Breast epithelium (tissue), 4 donors: ENCODE measurements at regions not wholly inside any gene's neighbourhood (a gene's known extent, or its start where the extent isn't known, plus 50 kb on each side); places are given as distances from the start of the nearest gene placed in this dataset.
"Not testable (repeated sequence)": the region's sequence is repeated elsewhere in the genome, so short reads cannot be mapped to it uniquely, and the experiment has no call there.

Experiments used
- DNase-seq, 2 donors: peaks; one replicate each; pipeline ENCODE4 v3.0.0-alpha.2; 2019; ENCODE audit warnings: low spot score in 2 of 2
- H3K27ac ChIP-seq, 2 donors: fragments of 200-600 bp; sonication (generic) in 1 of 2; one replicate each; pipeline ENCODE4 v1.5.1; 2016 to 2019; ENCODE audit warnings: mild to moderate bottlenecking in 1 of 2
- H3K27me3 ChIP-seq, 2 donors: fragments of 200-600 bp; sonication (generic) in 1 of 2; one replicate each; pipeline versions ENCODE4 v1.5.1 to v1.6.0; 2017 to 2019; ENCODE audit warnings: control low read depth in 1 of 2, mild to moderate bottlenecking in 1 of 2
- H3K36me3 ChIP-seq: fragments of 200-600 bp; one replicate; pipeline ENCODE4 v1.5.1; 2019
- H3K4me1 ChIP-seq, 2 donors: fragments of 200-600 bp; sonication (generic); one replicate each; pipeline ENCODE4 v1.5.1; 2016 to 2019; ENCODE audit warnings: control low read depth in 1 of 2
- H3K4me3 ChIP-seq, 3 donors: fragments of 200-600 bp; sonication (generic); 1 replicate in 2 of 3; 2 replicates in 1 of 3; pipeline ENCODE4 v1.5.1; 2016 to 2019; ENCODE audit warnings: mild to moderate bottlenecking in 3 of 3, moderate library complexity in 2 of 3
- H3K9me3 ChIP-seq, 2 donors: fragments of 200-600 bp; sonication (generic) in 1 of 2; one replicate each; pipeline ENCODE4 v1.5.1; 2016 to 2019; ENCODE audit warnings: control low read depth in 1 of 2
- POLR2A ChIP-seq: fragments of 450-650 bp; IDR thresholded peaks from one replicate; pipeline ENCODE4 v1.6.1; 2016; ENCODE audit warnings: antibody characterized with exemption, mild to moderate bottlenecking, moderate library complexity
- POLR2AphosphoS5 ChIP-seq, 3 donors: sonication (generic); formaldehyde crosslinking; IDR thresholded peaks; one replicate each; pipeline ENCODE4 v1.6.1; 2017; ENCODE audit warnings: antibody characterized with exemption in 3 of 3
- intact Hi-C: fragments of 100-400 bp; cut with DNase I; formaldehyde crosslinking; loops from one replicate; pipeline ENCODE4 v1.15.1; 2023; ENCODE audit warnings: low total_unique reads
- TF ChIP-seq, protein P1 (sequence below), 3 donors: fragments of 450-650 bp; IDR thresholded peaks; one replicate each; pipeline ENCODE4 v1.5.1; 2016 to 2017; ENCODE audit warnings: antibody characterized with exemption in 3 of 3, mild to moderate bottlenecking in 3 of 3, moderate library complexity in 3 of 3

DNA sequence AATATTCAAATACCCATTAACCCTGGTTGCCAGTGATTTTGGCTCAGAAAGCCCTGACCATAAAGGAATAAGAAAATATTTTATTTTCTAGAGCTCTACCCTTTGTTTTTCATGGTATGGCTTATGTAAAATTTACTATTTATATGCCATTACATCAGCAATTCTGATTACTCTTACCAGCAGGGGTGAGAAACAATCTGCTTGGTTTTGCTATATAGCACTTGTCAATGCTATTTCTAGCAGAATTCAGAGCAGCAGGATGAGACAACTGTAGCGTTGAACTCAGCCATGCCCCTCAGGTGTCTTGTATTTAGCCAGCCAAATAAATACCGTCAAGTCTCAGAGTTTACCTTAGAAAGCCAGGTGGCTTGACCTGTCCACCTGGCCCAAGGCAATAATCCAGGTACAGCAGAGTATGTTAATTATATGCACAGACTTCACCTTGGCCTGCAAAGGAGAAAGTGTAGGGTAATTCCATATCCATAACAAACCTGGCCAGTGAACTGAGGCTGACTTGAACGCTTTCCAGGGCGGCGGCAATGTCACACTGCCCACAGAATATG is 1303.5 kb downstream of the RAPGEF2 start:
- no peaks in the 10 kb centered on the region for H3K4me1 ChIP-seq
- no peak overlapping the region for H3K27ac ChIP-seq
- intact Hi-C loops, result no loop called here
- no peak for TF ChIP-seq POLR2A
- TF ChIP-seq, protein P1, sequence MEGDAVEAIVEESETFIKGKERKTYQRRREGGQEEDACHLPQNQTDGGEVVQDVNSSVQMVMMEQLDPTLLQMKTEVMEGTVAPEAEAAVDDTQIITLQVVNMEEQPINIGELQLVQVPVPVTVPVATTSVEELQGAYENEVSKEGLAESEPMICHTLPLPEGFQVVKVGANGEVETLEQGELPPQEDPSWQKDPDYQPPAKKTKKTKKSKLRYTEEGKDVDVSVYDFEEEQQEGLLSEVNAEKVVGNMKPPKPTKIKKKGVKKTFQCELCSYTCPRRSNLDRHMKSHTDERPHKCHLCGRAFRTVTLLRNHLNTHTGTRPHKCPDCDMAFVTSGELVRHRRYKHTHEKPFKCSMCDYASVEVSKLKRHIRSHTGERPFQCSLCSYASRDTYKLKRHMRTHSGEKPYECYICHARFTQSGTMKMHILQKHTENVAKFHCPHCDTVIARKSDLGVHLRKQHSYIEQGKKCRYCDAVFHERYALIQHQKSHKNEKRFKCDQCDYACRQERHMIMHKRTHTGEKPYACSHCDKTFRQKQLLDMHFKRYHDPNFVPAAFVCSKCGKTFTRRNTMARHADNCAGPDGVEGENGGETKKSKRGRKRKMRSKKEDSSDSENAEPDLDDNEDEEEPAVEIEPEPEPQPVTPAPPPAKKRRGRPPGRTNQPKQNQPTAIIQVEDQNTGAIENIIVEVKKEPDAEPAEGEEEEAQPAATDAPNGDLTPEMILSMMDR (IDR thresholded peaks at IDR 0.05), result no peak
- no peak for TF ChIP-seq POLR2AphosphoS5 (IDR thresholded peaks at IDR 0.05)
- no peaks in the 10 kb centered on the region for H3K36me3 ChIP-seq
- no peaks in the 10 kb centered on the region for H3K9me3 ChIP-seq
- H3K4me3 ChIP-seq, result no peak overlapping the region
- DNase-seq, result no peak
- H3K27me3 ChIP-seq, result no peaks in the 10 kb centered on the region

- no peaks in the 10 kb centered on the region for H3K9me3 ChIP-seq
- H3K27ac ChIP-seq, result no peak overlapping the region
- intact Hi-C loops, result no loop called here
- TF ChIP-seq POLR2A, result no peak
- no peak for TF ChIP-seq POLR2AphosphoS5 (IDR thresholded peaks at IDR 0.05)
- TF ChIP-seq, protein P1 (IDR thresholded peaks at IDR 0.05), result no peak
- H3K4me3 ChIP-seq, result no peak overlapping the region
- H3K4me1 ChIP-seq, result no peaks in the 10 kb centered on the region
- DNase-seq, result no peak
- no peaks in the 10 kb centered on the region for H3K27me3 ChIP-seq
- no peaks in the 10 kb centered on the region for H3K36me3 ChIP-seq
Observed at GRCh38 chr4:160414496-160414895, 1311.6 kb downstream of the RAPGEF2 start.

DNA sequence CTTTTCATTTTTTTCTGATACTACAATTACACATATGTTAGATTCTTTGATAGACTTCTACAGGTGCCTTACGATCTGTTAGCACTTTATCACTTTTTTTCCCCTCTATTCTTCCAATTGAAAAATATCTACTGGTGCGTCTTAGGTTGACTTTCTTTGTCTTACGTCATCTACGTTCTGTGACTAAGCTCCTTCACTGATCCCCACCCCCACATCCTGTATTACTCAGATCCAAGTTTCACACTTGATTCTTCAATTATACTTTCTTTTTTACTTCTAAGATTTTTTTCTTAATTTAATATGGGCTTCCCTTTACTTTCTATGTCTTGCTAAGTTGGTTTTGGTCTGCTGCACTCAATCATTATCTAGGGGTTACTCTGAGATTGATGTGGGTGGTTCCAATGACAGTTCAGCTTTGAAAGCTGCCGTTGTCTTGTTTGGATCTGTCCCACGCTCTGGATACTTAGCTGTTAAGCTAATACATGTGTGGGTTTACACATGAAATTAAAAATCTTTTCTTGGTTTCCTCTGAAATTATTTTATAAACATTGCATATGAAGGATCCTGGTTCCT is 1321.1 kb downstream of the RAPGEF2 start:
- no peak for DNase-seq
- intact Hi-C loops, result no loop called here
- Histone ChIP-seq H3K4me3 (no peak overlapping the region), H3K4me1 (no peaks in the 10 kb centered on the region), H3K36me3 (no peaks in the 10 kb centered on the region), H3K27ac (no peak overlapping the region), H3K9me3 (no peaks in the 10 kb centered on the region), H3K27me3 (no peaks in the 10 kb centered on the region)
- TF ChIP-seq POLR2AphosphoS5 (IDR thresholded peaks at IDR 0.05) (no peak), POLR2A (no peak)
- TF ChIP-seq, protein P1 (IDR thresholded peaks at IDR 0.05), result no peak

- H3K9me3 ChIP-seq, result peaks cover 0 to 14% of the 10 kb centered on the region in 2 donors
- H3K27me3 ChIP-seq, result no peaks in the 10 kb centered on the region
- no peak for TF ChIP-seq POLR2A
- TF ChIP-seq, protein P1 (IDR thresholded peaks at IDR 0.05), result no peak
- TF ChIP-seq POLR2AphosphoS5 (IDR thresholded peaks at IDR 0.05), result no peak
- no peak overlapping the region for H3K27ac ChIP-seq
- DNase-seq, result no peak
- H3K4me1 ChIP-seq, result no peaks in the 10 kb centered on the region
- no peaks in the 10 kb centered on the region for H3K36me3 ChIP-seq
- intact Hi-C loops, result no loop called here
- no peak overlapping the region for H3K4me3 ChIP-seq
Observed at GRCh38 chr4:160426233-160426632, 1323.4 kb downstream of the RAPGEF2 start.

- TF ChIP-seq, protein P1 (IDR thresholded peaks at IDR 0.05), result no peak
- no peak for TF ChIP-seq POLR2AphosphoS5 (IDR thresholded peaks at IDR 0.05)
- no peak for TF ChIP-seq POLR2A
- H3K27me3 ChIP-seq, result no peaks in the 10 kb centered on the region
- no peaks in the 10 kb centered on the region for H3K9me3 ChIP-seq
- intact Hi-C loops, result no loop called here
- H3K4me1 ChIP-seq, result no peaks in the 10 kb centered on the region
- DNase-seq, result no peak
- no peak overlapping the region for H3K27ac ChIP-seq
- H3K36me3 ChIP-seq, result no peaks in the 10 kb centered on the region
- no peak overlapping the region for H3K4me3 ChIP-seq
Observed at GRCh38 chr4:160450876-160451275, 1348.0 kb downstream of the RAPGEF2 start.

DNA sequence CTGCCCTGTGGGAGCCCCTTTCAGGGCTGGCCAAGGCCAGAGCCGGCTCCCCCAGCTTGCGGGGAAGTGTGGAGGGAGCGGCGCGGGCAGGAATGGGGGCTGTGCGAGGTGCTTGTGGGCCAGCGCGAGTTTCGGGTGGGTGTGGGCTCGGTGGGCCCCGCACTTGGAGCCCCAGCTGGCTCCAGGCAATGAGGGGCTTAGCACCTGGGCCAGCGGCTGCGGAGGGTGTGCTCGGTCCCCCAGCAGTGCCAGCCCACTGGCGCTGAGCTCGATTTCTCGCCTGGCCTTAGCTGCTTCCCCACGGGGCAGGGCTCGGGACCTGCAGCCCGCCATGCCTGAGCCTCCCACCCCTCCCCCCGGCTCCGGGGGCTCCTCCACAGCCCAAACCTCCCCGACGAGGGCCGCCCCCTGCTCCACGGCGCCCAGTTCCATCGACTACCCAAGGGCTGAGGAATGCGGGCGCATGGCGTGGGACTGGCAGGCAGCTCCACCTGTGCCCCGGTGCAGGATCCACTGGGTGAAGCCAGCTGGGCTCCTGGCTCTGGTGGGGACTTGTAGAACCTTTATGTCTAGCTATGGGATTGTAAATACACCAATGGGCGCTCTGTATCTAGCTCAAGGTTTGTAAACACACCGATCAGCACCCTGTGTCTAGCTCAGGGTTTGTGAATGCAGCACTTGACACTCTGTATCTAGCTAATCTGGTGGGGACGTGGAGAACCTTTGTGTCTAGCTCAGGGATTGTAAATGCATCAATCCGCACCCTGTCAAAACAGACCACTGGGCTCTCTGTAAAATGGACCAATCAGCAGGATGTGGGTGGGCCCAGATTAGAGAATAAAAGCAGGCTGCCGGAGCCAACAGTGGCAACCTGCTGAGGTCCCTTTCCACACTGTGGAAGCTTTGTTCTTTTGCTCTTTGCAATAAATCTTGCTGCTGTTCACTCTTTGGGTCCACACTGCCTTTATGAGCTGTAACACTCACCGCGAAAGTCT is 1379.1 kb downstream of the RAPGEF2 start:
- H3K36me3 ChIP-seq, H3K27ac ChIP-seq, intact Hi-C loops, H3K9me3 ChIP-seq, DNase-seq, H3K27me3 ChIP-seq, H3K4me3 ChIP-seq, H3K4me1 ChIP-seq: not testable (repeated sequence)
